Epithelial cell of esophagus (primary cell): ENCODE measurements at regions not wholly inside any gene's neighbourhood (a gene's known extent, or its start where the extent isn't known, plus 50 kb on each side); places are given as distances from the start of the nearest gene placed in this dataset.
A peak's percentile ranks its signal among the peaks of the same experiment; 100 is the strongest.

ENCODE experiments used
- DNase-seq: peaks from one replicate; pipeline ENCODE4 v3.0.0; 2010; ENCODE audit warnings: low read depth
- H3K4me3 ChIP-seq: 2 replicates; pipeline ENCODE4 v1.5.1; 2011; ENCODE audit warnings: mild to moderate bottlenecking, low read length, control low read depth
- CTCF ChIP-seq: IDR thresholded peaks from 2 replicates; pipeline ENCODE4 v1.5.1; 2011; ENCODE audit warnings: low read depth, mild to moderate bottlenecking, low read length, control low read depth, inconsistent platforms; ENCODE audit not compliant: insufficient read depth; ENCODE audit errors: missing control alignments

GRCh38 chr7:121561717-121562116 is 165.6 kb upstream of the FAM3C start:
- peak; percentile 19 for DNase-seq
- H3K4me3 ChIP-seq = no peak overlapping the region
- TF ChIP-seq CTCF = no peak

GRCh38 chr7:121560267-121560990 is 164.3 kb upstream of the FAM3C start:
- no peak overlapping the region for H3K4me3 ChIP-seq
- no peak for TF ChIP-seq CTCF
- no peak for DNase-seq

- no peak overlapping the region for H3K4me3 ChIP-seq
- no peak for TF ChIP-seq CTCF
- no peak for DNase-seq
These were observed 162.2 kb upstream of the FAM3C start for GRCh38 chr7:121558288-121558687.

- TF ChIP-seq CTCF = no peak
- DNase-seq = peak; percentile 13
These were observed 161.2 kb upstream of the FAM3C start for GRCh38 chr7:121557034-121557892.

GRCh38 chr7:121555558-121555957 is 159.4 kb upstream of the FAM3C start:
- no peak for DNase-seq
- TF ChIP-seq CTCF = no peak
- H3K4me3 ChIP-seq = no peak overlapping the region

More at GRCh38 chr7:121557034-121557892, 161.2 kb upstream of the FAM3C start:
- H3K4me3 ChIP-seq = no peak overlapping the region

- peak; percentile 78 for DNase-seq
- peak; percentile 72 for TF ChIP-seq CTCF
These were observed 151.5 kb upstream of the FAM3C start for GRCh38 chr7:121547544-121548092.

More at GRCh38 chr7:121547544-121548092, 151.5 kb upstream of the FAM3C start:
- H3K4me3 ChIP-seq = no peak overlapping the region
